HT-29 (cell line): ENCODE measurements at regions not wholly inside any gene's neighbourhood (a gene's known extent, or its start where the extent isn't known, plus 50 kb on each side); places are given as distances from the start of the nearest gene placed in this dataset.

ENCODE experiments used
- DNase-seq: peaks from one replicate; pipeline ENCODE4 v3.0.0-alpha.2; 2015; ENCODE audit warnings: low spot score

DNA sequence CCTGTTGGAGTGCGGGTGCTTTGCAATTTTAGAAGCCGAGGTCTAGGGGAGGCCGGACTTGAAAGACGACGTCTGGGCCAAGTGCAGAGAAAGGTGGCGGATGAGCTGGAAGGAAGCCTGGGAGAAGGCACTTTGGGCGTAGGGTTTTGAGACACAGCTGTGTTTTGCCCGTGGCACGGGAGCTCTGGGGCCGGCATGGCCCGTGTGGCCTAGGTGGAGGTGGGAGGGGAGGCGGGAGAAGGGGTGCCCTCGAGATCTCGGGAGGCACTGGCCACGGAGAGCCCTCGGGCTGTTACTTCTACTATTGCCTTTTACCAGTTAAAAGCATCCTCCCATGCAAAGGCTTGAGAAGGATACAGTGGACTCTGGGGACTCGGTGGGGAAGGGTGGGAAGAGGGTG is 161.9 kb downstream of the FOXL1 start:
- no peak for DNase-seq

GRCh38 chr16:86740906-86741799 is 162.8 kb downstream of the FOXL1 start:
- peak; percentile 15 for DNase-seq

- no peak for DNase-seq
These were observed 169.4 kb downstream of the FOXL1 start for GRCh38 chr16:86747761-86748160.

DNA sequence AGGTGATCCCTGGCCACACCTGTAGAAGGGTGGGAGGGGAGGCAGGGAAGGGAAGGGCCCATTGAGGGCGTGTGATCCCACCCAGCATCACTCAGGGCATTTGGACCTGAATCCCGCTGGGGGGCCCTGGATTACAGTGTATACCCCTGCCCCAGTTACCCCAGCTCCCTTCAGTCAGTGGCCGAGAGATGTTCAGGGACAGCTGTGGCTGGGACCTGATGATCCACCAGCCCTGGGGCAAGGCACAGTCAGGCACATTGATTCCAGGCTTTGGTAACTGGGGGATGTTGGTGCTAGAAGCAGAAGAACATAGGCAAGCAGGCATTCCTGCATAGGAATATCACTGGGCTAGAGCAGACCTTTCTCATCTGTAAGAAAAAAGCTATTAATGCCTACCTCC is 170.3 kb downstream of the FOXL1 start:
- DNase-seq: no peak

GRCh38 chr16:86751076-86752030 is 173.0 kb downstream of the FOXL1 start:
- no peak for DNase-seq

- DNase-seq: no peak
These were observed 174.3 kb downstream of the FOXL1 start for GRCh38 chr16:86752582-86753175.

DNA sequence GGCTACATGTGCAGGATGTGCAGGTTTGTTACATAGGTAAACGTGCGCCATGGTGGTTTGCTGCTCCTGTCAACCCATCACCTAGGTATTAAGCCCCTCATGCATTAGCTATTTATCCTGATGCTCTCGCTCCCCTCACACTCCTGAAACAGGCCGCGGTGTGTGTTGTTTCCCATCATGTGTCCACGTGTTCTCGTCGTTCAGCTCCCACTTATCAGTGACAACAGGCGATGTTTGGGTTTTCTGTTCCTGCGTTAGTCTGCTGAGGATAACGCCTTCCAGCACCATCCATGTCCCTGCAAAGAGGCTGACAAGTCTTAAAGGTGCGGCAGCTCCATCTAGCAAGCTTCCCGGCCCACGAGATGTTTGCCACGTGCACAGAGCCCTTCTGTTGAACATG is 175.1 kb downstream of the FOXL1 start:
- no peak for DNase-seq

GRCh38 chr16:86755571-86756006 is 177.2 kb downstream of the FOXL1 start:
- DNase-seq: no peak

GRCh38 chr16:86756882-86757703 is 178.7 kb downstream of the FOXL1 start:
- no peak for DNase-seq

DNA sequence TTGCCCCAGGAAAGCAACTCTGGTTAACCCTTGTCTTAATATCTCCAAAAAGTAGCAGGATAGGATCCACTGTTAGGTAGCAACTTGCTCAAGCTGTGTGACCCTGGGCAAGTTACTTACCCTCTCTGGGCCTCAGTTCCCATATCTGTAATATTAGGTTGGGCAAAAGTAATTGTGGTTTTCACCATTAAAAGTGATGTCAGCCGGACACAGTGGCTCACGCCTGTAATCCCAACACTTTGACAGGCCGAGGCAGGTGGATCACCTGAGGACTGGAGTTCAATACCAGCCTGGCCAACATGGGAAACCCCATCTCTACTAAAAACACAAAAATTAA is 179.3 kb downstream of the FOXL1 start:
- DNase-seq: no peak

GRCh38 chr16:86758932-86759331 is 180.6 kb downstream of the FOXL1 start:
- DNase-seq: no peak

GRCh38 chr16:86761111-86762031 is 183.0 kb downstream of the FOXL1 start:
- peak; percentile 48 for DNase-seq

- no peak for DNase-seq
These were observed 183.7 kb downstream of the FOXL1 start for GRCh38 chr16:86762095-86762494.

- no peak for DNase-seq
These were observed 185.5 kb downstream of the FOXL1 start for GRCh38 chr16:86763819-86764218.

- DNase-seq: no peak
These were observed 186.2 kb downstream of the FOXL1 start for GRCh38 chr16:86764551-86764950.

- DNase-seq: no peak
These were observed 187.2 kb downstream of the FOXL1 start for GRCh38 chr16:86765389-86766026.

GRCh38 chr16:86766700-86767099 is 188.4 kb downstream of the FOXL1 start:
- DNase-seq: no peak

DNA sequence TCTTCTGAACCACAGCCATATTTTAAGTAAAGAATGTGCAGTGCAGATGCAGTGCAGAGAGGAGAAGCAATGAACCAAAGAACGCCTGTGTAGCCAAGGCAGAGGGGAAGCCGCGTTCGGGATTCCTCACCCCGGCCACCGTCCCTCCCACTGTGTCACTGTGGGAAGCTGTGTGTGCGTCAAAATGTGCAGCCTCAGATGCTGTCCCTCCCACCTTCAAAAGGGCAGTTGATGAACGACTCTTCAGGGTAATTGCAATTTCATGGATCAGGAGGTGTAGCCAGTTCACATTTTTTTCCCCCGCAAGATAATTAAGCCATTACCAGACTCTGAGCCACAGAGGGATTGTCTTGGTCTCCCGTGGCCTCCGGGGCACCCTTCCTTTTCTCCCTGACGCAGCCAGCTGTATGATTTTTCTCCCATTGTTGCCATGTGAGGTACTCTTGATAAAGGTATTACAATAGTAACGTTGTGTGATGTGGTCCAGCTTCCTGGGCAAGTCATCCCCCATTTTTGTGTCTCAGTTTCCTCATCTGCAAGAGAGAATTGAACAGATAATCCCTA is 190.0 kb downstream of the FOXL1 start:
- no peak for DNase-seq

- DNase-seq: no peak
These were observed 190.7 kb downstream of the FOXL1 start for GRCh38 chr16:86768999-86769398.
